Parathyroid adenoma (tissue), 2 donors: ENCODE measurements at regions not wholly inside any gene's neighbourhood (a gene's known extent, or its start where the extent isn't known, plus 50 kb on each side); places are given as distances from the start of the nearest gene placed in this dataset.
"Not testable (repeated sequence)": the region's sequence is repeated elsewhere in the genome, so short reads cannot be mapped to it uniquely, and the experiment has no call there.

Source experiments
- H2AFZ ChIP-seq: fragments of 300-600 bp; sonication (generic); one replicate; pipeline ENCODE4 v1.7.0; 2017; ENCODE audit warnings: antibody characterized with exemption, mild to moderate bottlenecking
- H3K27ac ChIP-seq: fragments of 300-600 bp; sonication (generic); one replicate; pipeline ENCODE4 v1.7.0; 2017
- H3K27me3 ChIP-seq: fragments of 300-600 bp; sonication (generic); one replicate; pipeline ENCODE4 v1.7.0; 2017; ENCODE audit warnings: low read length; ENCODE audit not compliant: control insufficient read depth, insufficient read depth
- H3K36me3 ChIP-seq: fragments of 300-600 bp; sonication (generic); one replicate; pipeline ENCODE4 v1.7.0; 2017; ENCODE audit warnings: low read length; ENCODE audit not compliant: control insufficient read depth, insufficient read depth
- H3K4me1 ChIP-seq: fragments of 300-600 bp; sonication (generic); one replicate; pipeline ENCODE4 v1.7.0; 2017; ENCODE audit warnings: control low read depth
- H3K4me2 ChIP-seq: fragments of 300-600 bp; sonication (generic); one replicate; pipeline ENCODE4 v1.7.0; 2017; ENCODE audit warnings: low read length
- H3K4me3 ChIP-seq: fragments of 300-600 bp; sonication (generic); one replicate; pipeline ENCODE4 v1.7.0; 2017; ENCODE audit warnings: low read depth, low read length
- H3K79me2 ChIP-seq: fragments of 300-600 bp; sonication (generic); one replicate; pipeline ENCODE4 v1.7.0; 2017; ENCODE audit warnings: control low read depth
- H3K9ac ChIP-seq: fragments of 300-600 bp; sonication (generic); one replicate; pipeline ENCODE4 v1.7.0; 2017; ENCODE audit warnings: mild to moderate bottlenecking
- H3K9me3 ChIP-seq: fragments of 300-600 bp; sonication (generic); one replicate; pipeline ENCODE4 v1.7.0; 2017; ENCODE audit warnings: low read length; ENCODE audit not compliant: control insufficient read depth
- TF ChIP-seq, protein P1 (sequence below): fragments of 300-600 bp; sonication (generic); IDR thresholded peaks from one replicate; pipeline ENCODE4 v1.7.0; 2017; ENCODE audit warnings: antibody characterized with exemption, mild to moderate bottlenecking
- donor health status: primary hyperparathyroidism.

DNA sequence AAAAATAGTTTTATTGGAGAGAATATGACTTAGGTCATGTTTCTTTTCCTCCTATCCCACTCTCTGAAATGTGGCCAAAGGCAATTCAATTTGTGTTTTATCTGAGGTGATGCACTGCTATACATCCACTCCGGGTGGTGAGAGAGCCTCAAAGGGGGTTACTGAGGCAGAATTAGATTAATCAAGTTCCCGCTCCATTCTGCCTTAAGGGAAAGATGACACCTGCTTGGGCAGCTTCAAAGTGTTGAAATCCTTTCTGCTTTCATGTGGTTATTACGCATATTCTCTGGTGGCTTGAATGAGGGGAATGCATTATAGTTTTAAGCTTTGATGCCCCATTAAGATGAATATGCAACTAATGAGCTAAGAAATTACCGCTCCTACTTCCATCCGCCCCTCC, 213.0 kb upstream of the TMEFF2 start:
- H3K27ac ChIP-seq, result no peak overlapping the region
- H3K79me2 ChIP-seq, result no peaks in the 10 kb centered on the region
- TF ChIP-seq, protein P1, sequence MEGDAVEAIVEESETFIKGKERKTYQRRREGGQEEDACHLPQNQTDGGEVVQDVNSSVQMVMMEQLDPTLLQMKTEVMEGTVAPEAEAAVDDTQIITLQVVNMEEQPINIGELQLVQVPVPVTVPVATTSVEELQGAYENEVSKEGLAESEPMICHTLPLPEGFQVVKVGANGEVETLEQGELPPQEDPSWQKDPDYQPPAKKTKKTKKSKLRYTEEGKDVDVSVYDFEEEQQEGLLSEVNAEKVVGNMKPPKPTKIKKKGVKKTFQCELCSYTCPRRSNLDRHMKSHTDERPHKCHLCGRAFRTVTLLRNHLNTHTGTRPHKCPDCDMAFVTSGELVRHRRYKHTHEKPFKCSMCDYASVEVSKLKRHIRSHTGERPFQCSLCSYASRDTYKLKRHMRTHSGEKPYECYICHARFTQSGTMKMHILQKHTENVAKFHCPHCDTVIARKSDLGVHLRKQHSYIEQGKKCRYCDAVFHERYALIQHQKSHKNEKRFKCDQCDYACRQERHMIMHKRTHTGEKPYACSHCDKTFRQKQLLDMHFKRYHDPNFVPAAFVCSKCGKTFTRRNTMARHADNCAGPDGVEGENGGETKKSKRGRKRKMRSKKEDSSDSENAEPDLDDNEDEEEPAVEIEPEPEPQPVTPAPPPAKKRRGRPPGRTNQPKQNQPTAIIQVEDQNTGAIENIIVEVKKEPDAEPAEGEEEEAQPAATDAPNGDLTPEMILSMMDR, result no peak
- no peak overlapping the region for H3K4me3 ChIP-seq
- H3K4me1 ChIP-seq, result no peaks in the 10 kb centered on the region
- H2AFZ ChIP-seq, result no peak overlapping the region
- H3K4me2 ChIP-seq, result no peak overlapping the region
- no peaks in the 10 kb centered on the region for H3K36me3 ChIP-seq
- H3K27me3 ChIP-seq, result no peaks in the 10 kb centered on the region
- H3K9me3 ChIP-seq, result no peaks in the 10 kb centered on the region
- H3K9ac ChIP-seq, result no peak overlapping the region

DNA sequence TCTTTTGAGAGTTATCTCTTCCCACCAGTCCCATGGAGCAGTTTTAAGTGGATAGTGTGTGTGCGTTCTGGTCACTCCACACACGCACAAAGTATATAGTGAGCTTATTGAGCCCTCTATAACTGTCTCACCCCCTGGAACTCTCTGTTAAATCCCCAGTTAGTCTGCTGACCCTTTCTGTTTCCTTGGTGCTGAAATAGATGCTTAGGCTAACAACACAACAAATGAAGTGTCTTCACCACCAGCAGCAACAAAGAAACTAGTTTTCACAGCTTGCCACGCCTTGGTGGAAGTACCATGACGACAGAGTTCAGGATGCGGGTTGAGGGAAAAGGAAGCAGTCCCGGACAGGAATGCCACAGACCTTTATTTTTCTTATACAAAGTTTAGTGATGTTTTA, 203.5 kb upstream of the TMEFF2 start:
- Histone ChIP-seq H3K27ac (no peak overlapping the region), H3K9me3 (no peaks in the 10 kb centered on the region), H3K4me3 (no peak overlapping the region), H3K27me3 (no peaks in the 10 kb centered on the region), H3K4me2 (no peak overlapping the region), H3K79me2 (no peaks in the 10 kb centered on the region), H3K4me1 (no peaks in the 10 kb centered on the region), H3K36me3 (no peaks in the 10 kb centered on the region), H3K9ac (no peak overlapping the region), H2AFZ (no peak overlapping the region)
- TF ChIP-seq, protein P1, result no peak

GRCh38 chr2:192394605-192395004, 199.9 kb upstream of the TMEFF2 start:
- Histone ChIP-seq H3K79me2 (no peaks in the 10 kb centered on the region), H2AFZ (no peak overlapping the region)
- TF ChIP-seq, protein P1, result no peak

GRCh38 chr2:192391041-192391440, 196.3 kb upstream of the TMEFF2 start:
- Histone ChIP-seq H3K27ac (no peak overlapping the region), H3K4me2 (no peak overlapping the region), H3K36me3 (no peaks in the 10 kb centered on the region), H3K79me2 (no peaks in the 10 kb centered on the region), H2AFZ (no peak overlapping the region), H3K9ac (no peak overlapping the region), H3K27me3 (no peaks in the 10 kb centered on the region), H3K4me3 (no peak overlapping the region), H3K4me1 (no peaks in the 10 kb centered on the region), H3K9me3 (no peaks in the 10 kb centered on the region)
- TF ChIP-seq, protein P1, result no peak

More at GRCh38 chr2:192394605-192395004, 199.9 kb upstream of the TMEFF2 start:
- no peak overlapping the region for H3K27ac ChIP-seq
- no peaks in the 10 kb centered on the region for H3K9me3 ChIP-seq
- no peaks in the 10 kb centered on the region for H3K27me3 ChIP-seq
- H3K4me2 ChIP-seq, result no peak overlapping the region
- H3K4me1 ChIP-seq, result no peaks in the 10 kb centered on the region
- H3K9ac ChIP-seq, result no peak overlapping the region
- no peaks in the 10 kb centered on the region for H3K36me3 ChIP-seq
- H3K4me3 ChIP-seq, result no peak overlapping the region

- Histone ChIP-seq H3K27ac (no peak overlapping the region), H2AFZ (no peak overlapping the region), H3K79me2 (no peaks in the 10 kb centered on the region), H3K9ac (no peak overlapping the region), H3K4me3 (no peak overlapping the region), H3K4me1 (no peaks in the 10 kb centered on the region), H3K9me3 (no peaks in the 10 kb centered on the region), H3K4me2 (no peak overlapping the region), H3K27me3 (no peaks in the 10 kb centered on the region), H3K36me3 (no peaks in the 10 kb centered on the region)
- TF ChIP-seq, protein P1, result no peak
These were observed 195.7 kb upstream of the TMEFF2 start for GRCh38 chr2:192390401-192390800.

DNA sequence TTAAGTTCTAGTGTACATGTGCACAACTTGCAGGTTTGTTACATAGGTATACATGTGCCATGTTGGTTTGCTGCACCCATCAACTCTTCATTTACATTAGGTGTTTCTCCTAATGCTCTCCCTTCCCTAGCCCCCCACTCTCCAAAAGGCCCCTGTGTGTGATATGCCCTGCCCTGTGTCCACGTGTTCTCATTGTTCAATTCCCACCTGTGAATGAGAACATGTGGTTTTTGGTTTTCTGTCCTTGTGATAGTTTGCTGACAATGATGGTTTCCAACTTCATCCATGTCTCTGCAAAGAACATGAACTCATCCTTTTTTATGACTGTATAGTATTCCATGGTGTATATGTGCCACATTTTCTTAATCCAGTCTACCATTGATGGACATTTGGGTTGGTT, 189.5 kb upstream of the TMEFF2 start:
- not testable (repeated sequence) for H3K9ac ChIP-seq, H3K9me3 ChIP-seq, H3K27me3 ChIP-seq, H3K4me2 ChIP-seq, H3K4me3 ChIP-seq, H3K36me3 ChIP-seq, H3K4me1 ChIP-seq, H3K79me2 ChIP-seq, H3K27ac ChIP-seq, H2AFZ ChIP-seq
